Panc1 (cell line): ENCODE measurements at regions not wholly inside any gene's neighbourhood (a gene's known extent, or its start where the extent isn't known, plus 50 kb on each side); places are given as distances from the start of the nearest gene placed in this dataset.

Experiments used
- POLR2AphosphoS5 ChIP-seq: IDR thresholded peaks from 2 replicates; pipeline ENCODE4 v1.6.1; 2012; ENCODE audit warnings: mild to moderate bottlenecking, low read depth, low read length, moderate library complexity
- SIN3A ChIP-seq: IDR thresholded peaks from 2 replicates; pipeline ENCODE4 v1.6.1; 2012; ENCODE audit warnings: low read depth, mild to moderate bottlenecking, low read length, moderate library complexity, borderline replicate concordance; ENCODE audit not compliant: insufficient read depth
- TF ChIP-seq, protein P1 (sequence below): fragments of 450-650 bp; IDR thresholded peaks from 2 replicates; pipeline ENCODE4 v1.5.1; 2017; ENCODE audit warnings: mild to moderate bottlenecking

DNA sequence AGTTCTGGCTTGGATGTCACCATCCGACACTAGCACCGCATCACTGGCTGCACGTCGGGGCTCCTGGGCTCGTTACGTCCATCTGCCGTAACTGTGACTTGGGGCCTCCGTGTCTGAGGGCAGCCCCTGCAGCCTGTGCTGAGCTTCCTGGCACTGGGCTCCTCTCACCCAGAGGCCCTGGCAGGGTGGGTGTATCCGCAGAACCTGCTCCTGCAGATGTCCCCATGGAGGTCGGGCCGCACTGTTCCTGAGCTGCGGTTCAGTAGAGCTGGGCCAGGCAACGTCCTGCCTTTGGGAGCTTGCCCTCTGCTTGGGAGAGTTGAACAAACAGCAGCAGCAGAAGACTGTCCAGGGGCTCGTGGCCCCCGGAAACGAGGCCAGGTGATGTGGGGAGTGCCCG lies 71.4 kb downstream of the RGS12 start:
- TF ChIP-seq, protein P1, sequence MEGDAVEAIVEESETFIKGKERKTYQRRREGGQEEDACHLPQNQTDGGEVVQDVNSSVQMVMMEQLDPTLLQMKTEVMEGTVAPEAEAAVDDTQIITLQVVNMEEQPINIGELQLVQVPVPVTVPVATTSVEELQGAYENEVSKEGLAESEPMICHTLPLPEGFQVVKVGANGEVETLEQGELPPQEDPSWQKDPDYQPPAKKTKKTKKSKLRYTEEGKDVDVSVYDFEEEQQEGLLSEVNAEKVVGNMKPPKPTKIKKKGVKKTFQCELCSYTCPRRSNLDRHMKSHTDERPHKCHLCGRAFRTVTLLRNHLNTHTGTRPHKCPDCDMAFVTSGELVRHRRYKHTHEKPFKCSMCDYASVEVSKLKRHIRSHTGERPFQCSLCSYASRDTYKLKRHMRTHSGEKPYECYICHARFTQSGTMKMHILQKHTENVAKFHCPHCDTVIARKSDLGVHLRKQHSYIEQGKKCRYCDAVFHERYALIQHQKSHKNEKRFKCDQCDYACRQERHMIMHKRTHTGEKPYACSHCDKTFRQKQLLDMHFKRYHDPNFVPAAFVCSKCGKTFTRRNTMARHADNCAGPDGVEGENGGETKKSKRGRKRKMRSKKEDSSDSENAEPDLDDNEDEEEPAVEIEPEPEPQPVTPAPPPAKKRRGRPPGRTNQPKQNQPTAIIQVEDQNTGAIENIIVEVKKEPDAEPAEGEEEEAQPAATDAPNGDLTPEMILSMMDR = no peak
- TF ChIP-seq SIN3A (no peak), POLR2AphosphoS5 (no peak)
